ENCODE measurements at regions not wholly inside any gene's neighbourhood (a gene's known extent, or its start where the extent isn't known, plus 50 kb on each side); places are given as distances from the start of the nearest gene placed in this dataset.

GRCh38 chr1:106875622-106876021 is 180.9 kb upstream of the PRMT6 start:
- DNase-seq (ENCODE audit: low spot score) = no peak

DNA sequence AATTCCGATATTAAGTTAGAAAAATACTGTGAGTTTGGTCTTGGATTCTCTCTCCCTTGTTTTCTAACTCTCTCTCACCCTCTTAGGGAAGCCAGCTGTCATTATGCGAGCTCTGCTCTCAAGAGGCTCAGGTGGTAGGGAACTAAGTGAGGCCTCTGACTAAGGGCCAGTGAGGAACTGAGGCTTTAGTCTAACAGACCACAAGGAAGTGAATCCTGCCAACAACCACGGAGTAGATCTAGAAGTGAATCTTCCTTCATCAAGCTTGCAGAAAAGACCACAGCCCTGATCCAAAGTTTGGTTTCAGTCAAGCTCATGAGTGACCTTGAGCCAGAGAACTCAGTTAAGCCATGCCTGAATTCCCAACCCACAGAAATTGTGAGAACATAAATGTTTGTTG is 180.1 kb upstream of the PRMT6 start:
- DNase-seq (ENCODE audit: low spot score) = no peak

- no peak for DNase-seq (ENCODE audit: low spot score)
Measured at GRCh38 chr1:106879538-106879937, 176.9 kb upstream of the PRMT6 start.

DNA sequence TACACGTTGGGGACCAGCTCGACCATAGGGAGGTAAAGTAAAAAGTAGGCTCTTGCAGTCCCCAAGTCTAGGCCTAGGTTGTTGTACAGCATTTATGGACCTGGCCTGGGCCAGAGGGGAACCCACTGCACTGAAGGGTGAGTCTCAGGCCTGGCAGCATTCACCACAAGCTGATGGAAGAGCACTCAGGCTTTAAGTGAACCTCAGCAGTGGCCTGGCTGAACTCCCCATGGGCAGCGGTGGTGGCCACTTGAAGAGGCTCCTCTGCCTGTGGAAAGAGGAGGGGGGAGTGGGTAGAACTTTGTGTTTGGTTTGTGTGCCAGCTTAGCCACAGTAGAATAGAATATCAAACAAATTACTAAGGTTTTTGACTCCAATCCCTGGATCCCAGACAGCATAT is 176.2 kb upstream of the PRMT6 start:
- DNase-seq (ENCODE audit: low spot score) = no peak

DNA sequence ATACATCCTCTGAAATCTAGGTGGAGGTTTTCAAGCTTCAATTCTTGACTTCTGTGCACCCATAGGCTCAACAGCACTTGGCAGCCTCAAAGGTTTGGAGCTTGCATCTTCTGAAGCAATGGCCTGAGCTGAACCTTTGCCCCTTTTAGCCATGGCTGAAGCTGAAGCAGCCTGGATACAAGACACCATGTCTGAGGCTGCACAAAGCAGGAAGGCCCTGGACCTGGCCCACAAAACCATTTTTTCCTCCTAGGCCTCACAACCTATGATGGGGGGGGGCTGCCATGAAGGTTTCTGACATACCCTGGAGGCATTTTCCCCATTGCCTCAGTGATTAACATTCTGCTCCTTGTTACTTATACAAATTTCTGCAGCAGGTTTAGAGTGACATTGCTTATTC is 173.3 kb upstream of the PRMT6 start:
- DNase-seq (ENCODE audit: low spot score) = no peak

DNA sequence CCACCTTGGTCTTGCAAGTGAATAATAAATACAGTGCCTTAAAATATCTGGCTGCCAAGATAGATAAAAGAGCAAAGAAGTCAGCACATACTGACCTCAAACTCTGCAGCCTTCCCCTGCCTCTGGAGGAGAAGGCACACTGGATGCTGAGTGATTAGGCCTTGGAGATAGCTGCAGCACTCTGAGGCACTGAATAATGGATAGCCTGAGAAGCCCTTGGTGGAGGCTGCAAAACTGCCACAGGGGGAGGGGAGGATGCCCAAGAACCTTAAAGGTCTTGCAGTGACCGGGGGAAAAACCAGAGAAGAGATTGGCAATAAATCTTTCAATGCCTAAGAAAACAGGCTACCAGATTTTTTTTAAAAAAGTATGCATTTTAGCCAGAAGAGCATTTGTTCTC is 167.4 kb upstream of the PRMT6 start:
- DNase-seq (ENCODE audit: low spot score) = no peak

- DNase-seq (ENCODE audit: low spot score) = no peak
Measured at GRCh38 chr1:106889583-106889982, 166.9 kb upstream of the PRMT6 start.

DNA sequence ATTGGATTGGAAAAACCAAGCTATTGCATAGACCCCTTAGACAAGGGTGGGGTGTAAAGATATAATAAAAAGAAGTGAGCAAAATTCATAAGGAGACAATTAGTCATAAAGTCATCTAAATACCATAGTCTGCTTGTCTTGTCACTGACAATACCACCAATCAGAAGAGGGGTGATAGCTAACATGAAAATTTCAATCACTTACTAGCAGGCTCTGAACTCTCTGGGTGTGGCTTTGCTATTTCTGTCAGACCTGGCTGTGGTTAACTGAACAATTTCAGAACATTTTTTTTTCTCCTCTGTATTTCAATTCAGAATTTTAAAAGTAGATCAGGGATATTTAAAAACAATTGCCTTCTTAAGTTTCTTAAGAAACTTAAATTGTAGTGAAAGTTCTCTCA is 158.5 kb upstream of the PRMT6 start:
- DNase-seq (ENCODE audit: low spot score) = no peak

GRCh38 chr1:106899644-106900043 is 156.8 kb upstream of the PRMT6 start:
- DNase-seq (ENCODE audit: low spot score) = no peak

- DNase-seq (ENCODE audit: low spot score) = no peak
Measured at GRCh38 chr1:106907795-106908194, 148.7 kb upstream of the PRMT6 start.

DNA sequence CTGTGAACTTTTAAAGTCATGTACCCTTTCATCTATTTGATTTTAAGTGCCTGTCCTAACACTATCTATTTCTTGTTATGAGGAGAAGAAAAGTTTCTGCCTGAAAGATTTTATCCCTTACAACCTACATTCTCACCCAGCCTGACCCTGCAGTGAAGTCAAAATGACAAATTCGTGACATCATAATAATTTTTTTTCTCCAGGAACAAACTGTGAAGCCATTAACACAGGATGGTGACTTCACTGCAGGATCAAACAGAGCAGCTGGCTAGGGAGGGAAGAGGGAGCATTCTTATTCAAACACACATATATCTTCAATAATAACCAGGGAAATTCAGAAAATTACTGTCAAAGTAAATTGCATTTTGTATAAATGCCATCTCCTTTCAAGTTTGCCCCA is 147.8 kb upstream of the PRMT6 start:
- no peak for DNase-seq (ENCODE audit: low spot score)

DNA sequence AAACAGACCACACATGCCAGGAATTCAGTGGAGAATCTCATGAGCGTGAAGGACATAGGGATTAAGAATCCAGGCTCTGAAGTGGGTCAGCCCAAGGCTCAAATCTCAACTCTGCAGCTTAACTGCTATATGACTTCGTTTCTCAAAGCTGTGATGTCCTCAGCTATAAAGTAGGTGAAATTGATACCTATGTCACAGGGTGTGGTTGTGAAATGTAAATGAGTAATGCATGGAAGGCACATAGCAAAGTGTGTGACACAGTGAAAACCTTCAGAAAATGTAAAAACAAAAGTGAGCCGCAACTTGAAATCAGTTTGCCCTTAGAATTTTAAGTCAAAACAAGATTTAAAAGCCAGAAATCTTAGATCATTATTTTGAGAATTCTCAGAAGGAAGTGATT is 145.7 kb upstream of the PRMT6 start:
- DNase-seq (ENCODE audit: low spot score) = no peak

- DNase-seq (ENCODE audit: low spot score) = no peak
Measured at GRCh38 chr1:106912131-106912530, 144.3 kb upstream of the PRMT6 start.

- DNase-seq (ENCODE audit: low spot score) = no peak
Measured at GRCh38 chr1:106921186-106921585, 135.3 kb upstream of the PRMT6 start.

DNA sequence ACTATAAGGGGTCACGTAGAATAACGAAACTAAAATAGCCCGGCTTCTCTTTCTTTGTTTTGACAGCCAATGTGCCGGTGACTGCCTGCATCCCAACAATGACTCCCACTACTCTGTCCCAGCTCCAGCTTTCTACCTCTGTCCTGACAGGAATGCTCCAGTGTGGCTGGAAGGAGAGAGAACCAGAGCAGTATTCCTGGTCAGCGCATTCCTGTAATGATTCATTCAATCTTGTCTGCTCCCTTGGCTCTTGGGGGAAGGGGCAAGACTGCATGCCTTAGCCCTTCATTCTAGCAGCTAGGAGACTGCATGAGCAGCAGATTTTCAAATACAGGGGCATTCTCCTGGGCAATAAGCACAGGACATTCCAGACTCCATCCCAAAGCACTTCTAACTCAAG is 132.1 kb upstream of the PRMT6 start:
- DNase-seq (ENCODE audit: low spot score) = no peak

DNA sequence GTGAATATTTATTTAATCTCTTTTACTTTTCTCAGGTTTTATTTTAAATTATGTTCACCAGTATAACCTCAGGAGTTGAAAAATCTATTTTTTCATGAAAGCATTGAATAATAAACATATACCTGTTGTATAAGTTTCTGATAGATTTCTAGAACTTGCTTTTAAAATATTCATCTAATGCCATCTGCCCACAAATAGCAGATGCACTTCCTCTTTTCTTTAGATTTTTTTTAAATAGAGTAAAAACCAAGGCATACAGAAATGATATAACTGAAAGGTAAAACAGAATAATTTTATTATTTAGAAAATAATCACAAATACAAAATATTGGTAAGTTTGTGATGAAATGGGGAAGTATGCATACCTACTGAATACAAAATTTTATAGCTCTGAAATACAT is 130.7 kb upstream of the PRMT6 start:
- DNase-seq (ENCODE audit: low spot score) = no peak

- no peak for DNase-seq (ENCODE audit: low spot score)
Measured at GRCh38 chr1:106926803-106927582, 129.5 kb upstream of the PRMT6 start.

DNA sequence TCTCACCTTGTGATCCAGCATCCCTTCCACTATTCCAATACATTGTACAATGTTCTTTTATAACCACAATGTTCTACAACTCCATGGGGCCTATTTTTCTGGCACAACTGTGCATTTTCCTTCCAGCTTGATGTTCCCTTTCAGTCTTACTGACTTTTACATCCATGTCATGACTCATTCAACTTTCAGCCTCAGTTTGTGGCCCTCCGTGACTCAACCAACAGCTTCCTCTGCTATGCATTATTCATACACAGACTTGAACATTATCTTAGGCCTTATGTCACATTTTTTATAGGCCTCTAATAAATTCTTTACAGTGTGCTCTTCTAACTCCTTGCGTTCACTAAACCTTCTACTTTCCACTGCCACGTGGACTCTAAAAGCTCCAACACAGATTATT is 119.4 kb upstream of the PRMT6 start:
- no peak for DNase-seq (ENCODE audit: low spot score)

GRCh38 chr1:106944721-106945120 is 111.8 kb upstream of the PRMT6 start:
- no peak for DNase-seq (ENCODE audit: low spot score)

GRCh38 chr1:106952776-106953175 is 103.7 kb upstream of the PRMT6 start:
- DNase-seq (ENCODE audit: low spot score) = no peak

DNA sequence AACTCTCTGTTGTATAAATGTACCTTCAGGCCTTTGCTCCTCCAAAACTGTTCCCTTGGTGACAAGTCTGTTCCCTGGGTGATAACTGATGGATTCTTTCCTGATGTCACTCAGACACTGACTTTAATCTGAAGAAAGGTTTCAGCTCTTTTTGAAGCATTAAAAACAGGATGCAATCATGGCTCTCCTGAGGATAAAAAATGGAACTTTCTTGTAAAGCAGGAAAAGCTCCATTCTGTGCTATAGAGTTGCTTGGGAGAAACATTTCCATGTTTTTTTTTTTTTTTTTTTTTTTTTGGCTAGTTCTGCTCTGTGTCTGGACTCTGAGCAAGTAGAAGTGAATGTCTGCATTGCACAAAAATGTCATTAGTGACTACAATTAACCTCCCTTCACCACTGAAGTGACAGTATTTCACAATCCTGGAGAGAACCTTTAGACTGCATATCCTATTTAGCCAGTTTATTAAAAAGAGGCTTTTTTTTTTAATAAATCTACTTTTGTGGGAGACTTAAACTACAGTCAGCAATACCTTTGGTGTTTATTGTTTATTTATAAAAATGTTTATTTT is 101.7 kb upstream of the PRMT6 start:
- no peak for DNase-seq (ENCODE audit: low spot score)

DNA sequence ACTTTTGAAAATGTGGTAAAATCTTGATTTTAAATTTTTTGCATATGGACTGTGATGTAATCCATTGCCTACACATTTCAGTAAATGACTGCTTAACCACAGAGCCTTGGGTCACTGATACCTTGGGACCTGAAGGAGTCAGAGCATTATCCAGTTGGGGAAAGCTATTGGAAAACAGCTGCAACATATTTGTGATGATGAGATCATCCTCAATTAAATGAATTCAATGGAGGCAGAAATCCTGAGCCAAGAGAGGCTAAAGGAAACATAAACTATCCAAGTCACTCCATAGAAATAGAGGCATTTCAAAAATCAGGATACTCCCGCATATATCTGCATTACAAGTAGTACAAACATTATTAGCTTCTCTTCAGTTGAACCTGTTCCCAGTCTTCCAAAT is 99.8 kb upstream of the PRMT6 start:
- DNase-seq (ENCODE audit: low spot score) = no peak

GRCh38 chr1:106957795-106958194 is 98.7 kb upstream of the PRMT6 start:
- no peak for DNase-seq (ENCODE audit: low spot score)

- no peak for DNase-seq (ENCODE audit: low spot score)
Measured at GRCh38 chr1:106960412-106960811, 96.1 kb upstream of the PRMT6 start.
